CD4-positive, alpha-beta T cell (primary cell): ENCODE measurements at regions not wholly inside any gene's neighbourhood (a gene's known extent, or its start where the extent isn't known, plus 50 kb on each side); places are given as distances from the start of the nearest gene placed in this dataset.

ENCODE experiments used
- ATAC-seq: fragments of 200-7000 bp; cut with Tn5 transposase; one replicate; pipeline ENCODE4 v1.10.0; 2022; ENCODE audit warnings: mild to moderate bottlenecking; ENCODE audit not compliant: poor library complexity
- CTCF ChIA-PET: fragments of 350-600 bp; sonication (Branson Sonifier 250); formaldehyde crosslinking; loops from one replicate; lab custom pipeline; 2021; ENCODE audit warnings: antibody characterized with exemption, inconsistent platforms; lab: Charles Lee
- POLR2A ChIA-PET: fragments of 350-600 bp; sonication (Branson Sonifier 250); formaldehyde crosslinking; loops from one replicate; lab custom pipeline; 2021; ENCODE audit warnings: antibody characterized with exemption, inconsistent platforms; lab: Charles Lee
- DNase-seq, 14 experiments: peaks; one replicate each; pipeline ENCODE4 v3.0.0-alpha.2; 2013 to 2020; ENCODE audit warnings: mixed read lengths in 2 of 14
- H3K27ac ChIP-seq, 2 donors: one replicate each; pipeline versions ENCODE4 v1.5.1 to v1.7.0; 2013; ENCODE audit warnings: low read length in 2 of 2, low read depth in 1 of 2, mild to moderate bottlenecking in 1 of 2
- H3K27me3 ChIP-seq, 2 experiments: 1 replicate in 1 of 2; 2 replicates in 1 of 2; pipeline versions ENCODE4 v1.6.1 to v1.7.0; 2013; ENCODE audit warnings: low read length in 2 of 2, control low read depth in 1 of 2, mild to moderate bottlenecking in 1 of 2, moderate library complexity in 1 of 2; ENCODE audit not compliant: insufficient read depth in 2 of 2, control insufficient read depth in 1 of 2
- H3K36me3 ChIP-seq: one replicate; pipeline ENCODE4 v1.6.1; 2013; ENCODE audit warnings: low read length, control low read depth; ENCODE audit not compliant: insufficient read depth
- H3K4me1 ChIP-seq: one replicate; pipeline ENCODE4 v1.6.1; 2013; ENCODE audit warnings: low read length, control low read depth; ENCODE audit not compliant: insufficient read depth
- H3K4me3 ChIP-seq: one replicate; pipeline ENCODE4 v1.5.1; 2013; ENCODE audit warnings: mild to moderate bottlenecking, low read length, moderate library complexity
- H3K9me3 ChIP-seq, 2 experiments: 1 replicate in 1 of 2; 2 replicates in 1 of 2; pipeline versions ENCODE4 v1.6.1 to v1.7.0; 2013; ENCODE audit warnings: low read length in 2 of 2, mild to moderate bottlenecking in 2 of 2, control low read depth in 1 of 2, moderate library complexity in 1 of 2; ENCODE audit not compliant: control insufficient read depth in 1 of 2, insufficient read depth in 1 of 2
- H3K27ac Mint-ChIP-seq: one replicate; pipeline ENCODE4 v1.8.0; 2020; ENCODE audit warnings: mixed read lengths
- H3K27me3 Mint-ChIP-seq: one replicate; pipeline ENCODE4 v1.8.0; 2021; ENCODE audit warnings: mixed read lengths
- H3K36me3 Mint-ChIP-seq: one replicate; pipeline ENCODE4 v1.8.0; 2021; ENCODE audit warnings: low read depth, mixed read lengths
- H3K4me1 Mint-ChIP-seq: one replicate; pipeline ENCODE4 v1.8.0; 2021; ENCODE audit warnings: low read depth, mixed read lengths
- H3K4me3 Mint-ChIP-seq: one replicate; pipeline ENCODE4 v1.8.0; 2020; ENCODE audit warnings: mild to moderate bottlenecking, mixed read lengths
- H3K9me3 Mint-ChIP-seq: one replicate; pipeline ENCODE4 v1.8.0; 2020; ENCODE audit warnings: mixed read lengths
- CTCF ChIP-seq: fragments of 200-600 bp; IDR thresholded peaks from one replicate; pipeline ENCODE4 v1.8.0; 2022; ENCODE audit warnings: antibody characterized with exemption, mild to moderate bottlenecking
- intact Hi-C, 2 experiments: fragments of 100-400 bp; cut with DNase I in 1 of 2; cut with micrococcal nuclease in 1 of 2; formaldehyde crosslinking; loops; one replicate each; pipeline versions ENCODE4 v1.15.1 to v1.9.0; 2023 to 2025; cut with DNase I, micrococcal nuclease

GRCh38 chr11:128153697-128154048 lies 433.7 kb downstream of the ETS1 start:
- ChIA-PET CTCF (no interaction called here), POLR2A (no interaction called here)
- Mint-ChIP-seq H3K36me3 (no peaks in the 10 kb centered on the region), H3K4me3 (no peak overlapping the region), H3K4me1 (peaks cover 8% of the 10 kb centered on the region), H3K27ac (no peak overlapping the region), H3K27me3 (no peaks in the 10 kb centered on the region), H3K9me3 (no peaks in the 10 kb centered on the region)
- DNase-seq = no peak
- H3K36me3 ChIP-seq = no peaks in the 10 kb centered on the region
- no peaks in the 10 kb centered on the region for H3K4me1 ChIP-seq
- H3K27ac ChIP-seq = no peak overlapping the region
- no peaks in the 10 kb centered on the region for H3K9me3 ChIP-seq
- no peak for TF ChIP-seq CTCF
- no peak overlapping the region for H3K4me3 ChIP-seq
- intact Hi-C loops = no loop called here
- no peak for ATAC-seq
- no peaks in the 10 kb centered on the region for H3K27me3 ChIP-seq

GRCh38 chr11:128152796-128153696 lies 434.3 kb downstream of the ETS1 start:
- Mint-ChIP-seq H3K27me3 (no peaks in the 10 kb centered on the region), H3K27ac (no peak overlapping the region), H3K36me3 (no peaks in the 10 kb centered on the region), H3K9me3 (no peaks in the 10 kb centered on the region), H3K4me1 (peaks cover 8% of the 10 kb centered on the region), H3K4me3 (no peak overlapping the region)
- Histone ChIP-seq H3K36me3 (no peaks in the 10 kb centered on the region), H3K4me1 (no peaks in the 10 kb centered on the region), H3K4me3 (no peak overlapping the region), H3K27me3 (no peaks in the 10 kb centered on the region), H3K9me3 (no peaks in the 10 kb centered on the region), H3K27ac (no peak overlapping the region)
- ATAC-seq = no peak
- no peak for DNase-seq
- ChIA-PET CTCF (no interaction called here), POLR2A (no interaction called here)
- TF ChIP-seq CTCF = no peak
- intact Hi-C loops = no loop called here

- no peaks in the 10 kb centered on the region for H3K36me3 Mint-ChIP-seq
- no peak overlapping the region for H3K27ac Mint-ChIP-seq
- no peak overlapping the region for H3K4me3 ChIP-seq
- no peak for DNase-seq
- ChIA-PET CTCF (interaction anchor here (1.2 kb wide), 1 partner anchor 21 kb away, joined by 5 read pairs; no protein-coding TSS in a partner anchor), POLR2A (no interaction called here)
- no peak for TF ChIP-seq CTCF
- H3K9me3 ChIP-seq = no peaks in the 10 kb centered on the region
- no peak overlapping the region for H3K27ac ChIP-seq
- no peaks in the 10 kb centered on the region for H3K27me3 ChIP-seq
- no peak for ATAC-seq
- no peaks in the 10 kb centered on the region for H3K4me1 Mint-ChIP-seq
- no peak overlapping the region for H3K4me3 Mint-ChIP-seq
- no peaks in the 10 kb centered on the region for H3K4me1 ChIP-seq
- no peaks in the 10 kb centered on the region for H3K9me3 Mint-ChIP-seq
- H3K36me3 ChIP-seq = no peaks in the 10 kb centered on the region
- intact Hi-C loops = no loop called here
- no peaks in the 10 kb centered on the region for H3K27me3 Mint-ChIP-seq
Observed at GRCh38 chr11:128151780-128152179, 435.6 kb downstream of the ETS1 start.
